HG02759 (cell line): ENCODE measurements at regions not wholly inside any gene's neighbourhood (a gene's known extent, or its start where the extent isn't known, plus 50 kb on each side); places are given as distances from the start of the nearest gene placed in this dataset.
A peak's percentile ranks its signal among the peaks of the same experiment; 100 is the strongest.
"Not testable (repeated sequence)": the region's sequence is repeated elsewhere in the genome, so short reads cannot be mapped to it uniquely, and the experiment has no call there.

ENCODE experiments used
- ATAC-seq: cut with Tn5 transposase; IDR thresholded peaks from one replicate; pipeline ENCODE4 v1.9.1; 2021; ENCODE audit warnings: mild to moderate bottlenecking, moderate library complexity; ENCODE audit not compliant: unreplicated experiment

GRCh38 chr9:71632776-71633175 is 135.5 kb downstream of the CEMIP2 start:
- no peak for ATAC-seq

- ATAC-seq = no peak
These were observed 137.8 kb downstream of the CEMIP2 start for GRCh38 chr9:71630377-71630995.

- no peak for ATAC-seq
These were observed 138.6 kb downstream of the CEMIP2 start for GRCh38 chr9:71629578-71630215.

- no peak for ATAC-seq
These were observed 140.1 kb downstream of the CEMIP2 start for GRCh38 chr9:71628247-71628646.

GRCh38 chr9:71627537-71627936 is 140.8 kb downstream of the CEMIP2 start:
- no peak for ATAC-seq

GRCh38 chr9:71626395-71626794 is 141.9 kb downstream of the CEMIP2 start:
- no peak for ATAC-seq

- ATAC-seq = no peak
These were observed 143.6 kb downstream of the CEMIP2 start for GRCh38 chr9:71624728-71625127.

- no peak for ATAC-seq
These were observed 147.6 kb downstream of the CEMIP2 start for GRCh38 chr9:71620746-71621145.

- ATAC-seq = no peak
These were observed 148.0 kb downstream of the CEMIP2 start for GRCh38 chr9:71620331-71620730.

- ATAC-seq = no peak
These were observed 148.4 kb downstream of the CEMIP2 start for GRCh38 chr9:71619926-71620325.

GRCh38 chr9:71614409-71615010 is 153.8 kb downstream of the CEMIP2 start:
- ATAC-seq = no peak

GRCh38 chr9:71612889-71613288 is 155.4 kb downstream of the CEMIP2 start:
- no peak for ATAC-seq

- ATAC-seq = no peak
These were observed 158.9 kb downstream of the CEMIP2 start for GRCh38 chr9:71609448-71609830.

- ATAC-seq = no peak
These were observed 159.4 kb downstream of the CEMIP2 start for GRCh38 chr9:71608825-71609447.

GRCh38 chr9:71608021-71608420 is 160.3 kb downstream of the CEMIP2 start:
- no peak for ATAC-seq

- ATAC-seq = no peak
These were observed 160.8 kb downstream of the CEMIP2 start for GRCh38 chr9:71607461-71607881.

- peak; percentile 90 for ATAC-seq
These were observed 163.9 kb downstream of the CEMIP2 start for GRCh38 chr9:71604197-71605063.

- peak; percentile 54 for ATAC-seq
These were observed 165.7 kb downstream of the CEMIP2 start for GRCh38 chr9:71602652-71603051.

GRCh38 chr9:71595762-71596161 is 172.6 kb downstream of the CEMIP2 start:
- not testable (repeated sequence) for ATAC-seq

- ATAC-seq = no peak
These were observed 173.8 kb downstream of the CEMIP2 start for GRCh38 chr9:71594541-71594940.

GRCh38 chr9:71592400-71592799 is 175.9 kb downstream of the CEMIP2 start:
- no peak for ATAC-seq
